Prostate gland (tissue), 2 donors: ENCODE measurements at regions not wholly inside any gene's neighbourhood (a gene's known extent, or its start where the extent isn't known, plus 50 kb on each side); places are given as distances from the start of the nearest gene placed in this dataset.

ENCODE experiments used
- DNase-seq: peaks from one replicate; pipeline ENCODE4 v3.0.0-alpha.2; 2019; ENCODE audit warnings: low spot score
- H3K27ac ChIP-seq, 2 donors: fragments of 200-600 bp; sonication (generic); 2 replicates each; pipeline ENCODE4 v1.5.1; 2017 to 2019
- H3K27me3 ChIP-seq: fragments of 200-600 bp; sonication (generic); replicated peaks from 2 replicates; pipeline ENCODE4 v1.5.1; 2019; ENCODE audit not compliant: insufficient read depth
- H3K36me3 ChIP-seq, 2 donors: fragments of 200-600 bp; sonication (generic); 1 replicate in 1 of 2; 2 replicates in 1 of 2; pipeline versions ENCODE4 v1.5.1 to v1.8.1; 2017 to 2019
- H3K4me1 ChIP-seq: fragments of 200-600 bp; sonication (generic); replicated peaks from 2 replicates; pipeline ENCODE4 v1.5.1; 2019
- H3K4me3 ChIP-seq, 2 donors: fragments of 200-600 bp; sonication (generic); 2 replicates each; pipeline ENCODE4 v1.5.1; 2017 to 2019
- H3K9me3 ChIP-seq: fragments of 200-600 bp; sonication (generic); 2 replicates; pipeline ENCODE4 v1.5.1; 2017
- CTCF ChIP-seq, 4 experiments: fragments of 200-600 bp in 2 of 4; fragments of 450-650 bp in 2 of 4; sonication (generic) in 2 of 4; IDR thresholded peaks; 1 replicate in 3 of 4; 2 replicates in 1 of 4; pipeline ENCODE4 v1.5.1; 2016 to 2019; ENCODE audit warnings: antibody characterized with exemption in 4 of 4, mild to moderate bottlenecking in 2 of 4, moderate library complexity in 2 of 4
- POLR2A ChIP-seq: fragments of 450-650 bp; IDR thresholded peaks from one replicate; pipeline ENCODE4 v1.6.1; 2016; ENCODE audit warnings: antibody characterized with exemption, mild to moderate bottlenecking
- POLR2AphosphoS5 ChIP-seq: sonication (generic); formaldehyde crosslinking; IDR thresholded peaks from one replicate; pipeline ENCODE4 v1.6.1; 2017; ENCODE audit warnings: antibody characterized with exemption
- WGBS: methylation state at CpG from one replicate; pipeline ENCODE4 v1.1.5; 2018; 5-methylcytosine and 5-hydroxymethylcytosine counted together
- intact Hi-C: fragments of 100-400 bp; cut with DNase I; formaldehyde crosslinking; loops from one replicate; pipeline ENCODE4 v1.14.2; 2022

GRCh38 chr3:64304828-64305410 is 79.7 kb upstream of the PRICKLE2 start:
- no peak for DNase-seq
- intact Hi-C loops, result no loop called here
- H3K9me3 ChIP-seq, result no peaks in the 10 kb centered on the region
- no peaks in the 10 kb centered on the region for H3K27me3 ChIP-seq
- WGBS, result 95% methylated on average over 8 of the region's 8 CpGs
- no peak for TF ChIP-seq CTCF (IDR thresholded peaks at IDR 0.05)
- TF ChIP-seq POLR2AphosphoS5, result no peak
- no peak for TF ChIP-seq POLR2A
- no peaks in the 10 kb centered on the region for H3K4me1 ChIP-seq
- no peak overlapping the region for H3K4me3 ChIP-seq
- H3K36me3 ChIP-seq, result no peaks in the 10 kb centered on the region
- no peak overlapping the region for H3K27ac ChIP-seq

GRCh38 chr3:64303881-64304280 is 78.6 kb upstream of the PRICKLE2 start:
- Histone ChIP-seq H3K27ac (no peak overlapping the region), H3K9me3 (no peaks in the 10 kb centered on the region), H3K4me3 (no peak overlapping the region), H3K36me3 (no peaks in the 10 kb centered on the region), H3K27me3 (no peaks in the 10 kb centered on the region), H3K4me1 (no peaks in the 10 kb centered on the region)
- intact Hi-C loops, result no loop called here
- WGBS, result 95% methylated on average over 6 of the region's 6 CpGs
- DNase-seq, result no peak
- TF ChIP-seq POLR2AphosphoS5 (no peak), POLR2A (no peak), CTCF (IDR thresholded peaks at IDR 0.05) (no peak)

GRCh38 chr3:64303401-64303800 is 78.1 kb upstream of the PRICKLE2 start:
- Histone ChIP-seq H3K4me3 (no peak overlapping the region), H3K36me3 (no peaks in the 10 kb centered on the region), H3K27ac (no peak overlapping the region), H3K4me1 (no peaks in the 10 kb centered on the region), H3K27me3 (no peaks in the 10 kb centered on the region), H3K9me3 (no peaks in the 10 kb centered on the region)
- 96% methylated on average over 6 of the region's 6 CpGs for WGBS
- TF ChIP-seq POLR2AphosphoS5, result no peak
- TF ChIP-seq CTCF (IDR thresholded peaks at IDR 0.05), result no peak
- TF ChIP-seq POLR2A, result no peak
- intact Hi-C loops, result no loop called here
- no peak for DNase-seq

- DNase-seq, result no peak
- 72% methylated on average over 2 of the region's 2 CpGs for WGBS
- H3K27ac ChIP-seq, result no peak overlapping the region
- no peaks in the 10 kb centered on the region for H3K27me3 ChIP-seq
- intact Hi-C loops, result no loop called here
- TF ChIP-seq POLR2AphosphoS5, result no peak
- no peak for TF ChIP-seq CTCF (IDR thresholded peaks at IDR 0.05)
- no peak for TF ChIP-seq POLR2A
- no peaks in the 10 kb centered on the region for H3K9me3 ChIP-seq
- no peaks in the 10 kb centered on the region for H3K4me1 ChIP-seq
- H3K36me3 ChIP-seq, result no peaks in the 10 kb centered on the region
- no peak overlapping the region for H3K4me3 ChIP-seq
Observed at GRCh38 chr3:64301476-64301875, 76.2 kb upstream of the PRICKLE2 start.

GRCh38 chr3:64300790-64301423 is 75.6 kb upstream of the PRICKLE2 start:
- WGBS, result 52% methylated on average over 1 of the region's 1 CpG
- H3K9me3 ChIP-seq, result no peaks in the 10 kb centered on the region
- H3K36me3 ChIP-seq, result no peaks in the 10 kb centered on the region
- TF ChIP-seq POLR2AphosphoS5 (no peak), POLR2A (no peak), CTCF (IDR thresholded peaks at IDR 0.05) (no peak)
- H3K4me1 ChIP-seq, result no peaks in the 10 kb centered on the region
- intact Hi-C loops, result no loop called here
- DNase-seq, result no peak
- H3K4me3 ChIP-seq, result no peak overlapping the region
- H3K27ac ChIP-seq, result no peak overlapping the region
- H3K27me3 ChIP-seq, result no peaks in the 10 kb centered on the region
